ENCODE measurements at regions not wholly inside any gene's neighbourhood (a gene's known extent, or its start where the extent isn't known, plus 50 kb on each side); places are given as distances from the start of the nearest gene placed in this dataset.
A peak's percentile ranks its signal among the peaks of the same experiment; 100 is the strongest.

DNA sequence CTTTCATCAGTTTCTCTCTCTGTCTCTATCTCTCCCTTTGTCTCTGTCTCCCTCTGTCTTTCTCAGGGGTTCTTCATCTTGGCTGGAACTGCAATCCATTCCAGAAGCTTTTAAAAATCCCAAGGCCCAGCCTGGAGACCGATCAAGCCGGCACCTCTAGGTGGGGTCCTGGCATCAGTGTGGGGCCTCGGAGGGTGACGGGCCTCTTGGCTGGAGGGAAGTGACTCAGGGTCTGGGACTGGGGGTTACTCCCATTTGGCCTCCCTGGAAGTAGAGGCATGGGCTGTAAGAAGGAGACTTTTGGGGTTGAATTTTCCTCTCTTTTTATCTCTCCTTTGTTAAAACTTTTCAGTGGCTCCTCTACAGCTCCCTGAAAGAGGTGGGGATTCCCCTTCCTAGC, 52.8 kb upstream of the OTOF start:
- DNase-seq: peak; percentile 16

DNA sequence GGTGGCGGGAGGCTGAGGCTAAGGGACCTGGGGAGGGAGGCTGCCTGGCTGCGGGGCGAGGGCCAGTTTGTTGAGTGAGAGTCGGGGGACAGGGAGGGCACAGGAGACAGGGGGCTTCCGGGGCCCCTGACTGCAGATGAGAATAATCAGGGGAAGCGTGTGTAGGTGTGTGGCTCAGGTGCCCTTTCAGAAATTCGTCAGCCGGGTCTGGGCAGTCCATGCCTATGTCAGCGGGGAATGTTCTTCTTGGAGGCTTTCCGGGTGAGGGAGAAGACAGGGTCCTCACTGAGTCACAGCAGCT, 52.3 kb upstream of the OTOF start:
- peak; percentile 9 for DNase-seq

- DNase-seq: peak; percentile 29
Measured at GRCh38 chr2:26529406-26530239, 51.7 kb upstream of the OTOF start.

- peak; percentile 4 for DNase-seq
Measured at GRCh38 chr2:26528836-26529235, 50.9 kb upstream of the OTOF start.

GRCh38 chr2:26527726-26528585, 50.0 kb upstream of the OTOF start:
- DNase-seq: no peak

All from right hindlimb (tissue), 1 donor.